Karpas-422 (cell line): ENCODE measurements at regions not wholly inside any gene's neighbourhood (a gene's known extent, or its start where the extent isn't known, plus 50 kb on each side); places are given as distances from the start of the nearest gene placed in this dataset.

Experiments
- DNase-seq: peaks from one replicate; pipeline ENCODE4 v3.0.0-alpha.2; 2015
- H2AFZ ChIP-seq: fragments of 200-600 bp; sonication (generic); 2 replicates; pipeline ENCODE4 v1.6.1; 2014; ENCODE audit warnings: antibody characterized with exemption, low read length, mixed read lengths
- H3K27ac ChIP-seq: fragments of 200-600 bp; sonication (generic); 2 replicates; pipeline ENCODE4 v1.5.1; 2014; ENCODE audit warnings: mild to moderate bottlenecking, low read length, moderate library complexity
- H3K27me3 ChIP-seq: fragments of 200-600 bp; sonication (generic); 2 replicates; pipeline ENCODE4 v1.6.1; 2014; ENCODE audit warnings: low read length, mixed read lengths
- H3K36me3 ChIP-seq: fragments of 200-600 bp; sonication (generic); 2 replicates; pipeline ENCODE4 v1.6.1; 2014; ENCODE audit warnings: low read length, mixed read lengths; ENCODE audit not compliant: insufficient read depth
- H3K4me1 ChIP-seq: fragments of 200-600 bp; sonication (generic); 2 replicates; pipeline ENCODE4 v1.6.1; 2014; ENCODE audit warnings: mild to moderate bottlenecking, low read length, mixed read lengths
- H3K4me2 ChIP-seq: fragments of 200-600 bp; sonication (generic); 2 replicates; pipeline ENCODE4 v1.6.1; 2014; ENCODE audit warnings: low read length, low read depth, mild to moderate bottlenecking; ENCODE audit not compliant: poor library complexity, severe bottlenecking
- H3K4me3 ChIP-seq: fragments of 200-600 bp; sonication (generic); 2 replicates; pipeline ENCODE4 v1.5.1; 2014; ENCODE audit warnings: mild to moderate bottlenecking, antibody characterized with exemption, low read length, mixed read lengths
- H3K79me2 ChIP-seq: fragments of 200-600 bp; sonication (generic); 2 replicates; pipeline ENCODE4 v1.6.1; 2014; ENCODE audit warnings: mild to moderate bottlenecking, low read length, mixed read lengths
- H3K9ac ChIP-seq: fragments of 200-600 bp; sonication (generic); 2 replicates; pipeline ENCODE4 v1.6.0; 2014; ENCODE audit warnings: low read length
- H3K9me2 ChIP-seq: fragments of 200-600 bp; sonication (generic), shearing (Covaris generic); replicated peaks from 2 replicates; pipeline ENCODE4 v1.6.0; 2014; ENCODE audit warnings: mild to moderate bottlenecking, low read length, moderate library complexity; ENCODE audit not compliant: insufficient read depth
- H3K9me3 ChIP-seq: fragments of 300-700, 200-600 bp; sonication (generic); 2 replicates; pipeline ENCODE4 v1.6.1; 2014; ENCODE audit warnings: low read length, mixed read lengths
- H4K20me1 ChIP-seq: fragments of 200-600 bp; sonication (generic); 2 replicates; pipeline ENCODE4 v1.6.1; 2014; ENCODE audit warnings: mild to moderate bottlenecking, antibody characterized with exemption, low read length, low read depth; ENCODE audit not compliant: insufficient read depth

DNA sequence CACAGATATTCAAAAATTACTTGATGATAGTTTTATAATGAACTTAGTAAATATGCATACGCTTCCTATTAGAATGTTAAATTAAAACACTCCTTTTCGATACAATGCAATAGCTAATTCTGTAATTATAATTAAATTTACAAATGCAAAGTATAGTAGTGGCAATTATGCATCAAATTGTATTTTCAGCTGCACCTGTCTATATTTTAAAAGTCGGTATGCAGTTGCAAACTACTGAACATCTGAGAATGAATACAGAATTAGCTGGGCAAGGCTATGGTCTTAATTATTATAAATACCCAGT is 110.4 kb upstream of the ARHGAP42 start:
- Histone ChIP-seq H3K9me3 (no peaks in the 10 kb centered on the region), H3K4me1 (no peaks in the 10 kb centered on the region), H2AFZ (no peak overlapping the region), H3K9ac (no peak overlapping the region), H3K79me2 (no peaks in the 10 kb centered on the region), H4K20me1 (no peaks in the 10 kb centered on the region), H3K27me3 (no peaks in the 10 kb centered on the region), H3K36me3 (no peaks in the 10 kb centered on the region), H3K27ac (no peak overlapping the region), H3K4me2 (no peak overlapping the region), H3K4me3 (no peak overlapping the region), H3K9me2 (no peaks in the 10 kb centered on the region)
- DNase-seq = no peak

GRCh38 chr11:100578831-100579311 is 108.2 kb upstream of the ARHGAP42 start:
- no peaks in the 10 kb centered on the region for H4K20me1 ChIP-seq
- H3K9me2 ChIP-seq = no peaks in the 10 kb centered on the region; the same call in 1 of the 2 replicates
- no peaks in the 10 kb centered on the region for H3K4me1 ChIP-seq
- H3K4me3 ChIP-seq = no peak overlapping the region
- no peaks in the 10 kb centered on the region for H3K27me3 ChIP-seq
- no peak overlapping the region for H3K27ac ChIP-seq
- H2AFZ ChIP-seq = no peak overlapping the region
- no peak overlapping the region for H3K4me2 ChIP-seq
- no peaks in the 10 kb centered on the region for H3K79me2 ChIP-seq
- no peaks in the 10 kb centered on the region for H3K36me3 ChIP-seq
- no peak overlapping the region for H3K9ac ChIP-seq
- DNase-seq = no peak
- no peaks in the 10 kb centered on the region; the same call in 1 of the 2 replicates for H3K9me3 ChIP-seq

DNA sequence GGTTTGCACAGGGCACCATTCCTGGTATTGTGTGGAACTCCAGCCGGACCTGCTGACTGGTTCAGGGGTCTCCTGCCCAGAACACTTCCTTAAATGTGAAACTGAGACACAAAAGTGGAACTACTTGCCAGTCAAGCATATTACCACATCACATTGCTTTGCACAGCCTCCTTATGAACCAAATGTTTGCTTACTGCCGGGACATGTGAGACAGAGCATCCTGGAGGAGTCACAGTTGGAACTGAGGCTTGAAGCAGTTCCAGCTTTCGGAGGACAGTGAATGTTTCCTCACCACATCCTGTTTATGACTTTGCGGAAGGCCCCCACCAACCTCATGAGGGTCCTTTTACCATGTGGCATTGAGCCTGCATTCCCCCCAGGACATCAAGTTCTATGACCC is 105.8 kb upstream of the ARHGAP42 start:
- Histone ChIP-seq H4K20me1 (no peaks in the 10 kb centered on the region), H3K4me1 (no peaks in the 10 kb centered on the region), H3K9me3 (peaks cover 22% of the 10 kb centered on the region), H3K4me3 (no peak overlapping the region), H3K36me3 (no peaks in the 10 kb centered on the region), H3K27ac (no peak overlapping the region), H3K9ac (no peak overlapping the region), H2AFZ (no peak overlapping the region), H3K27me3 (no peaks in the 10 kb centered on the region), H3K4me2 (no peak overlapping the region), H3K79me2 (no peaks in the 10 kb centered on the region), H3K9me2 (no peaks in the 10 kb centered on the region; the same call in 1 of the 2 replicates)
- no peak for DNase-seq

DNA sequence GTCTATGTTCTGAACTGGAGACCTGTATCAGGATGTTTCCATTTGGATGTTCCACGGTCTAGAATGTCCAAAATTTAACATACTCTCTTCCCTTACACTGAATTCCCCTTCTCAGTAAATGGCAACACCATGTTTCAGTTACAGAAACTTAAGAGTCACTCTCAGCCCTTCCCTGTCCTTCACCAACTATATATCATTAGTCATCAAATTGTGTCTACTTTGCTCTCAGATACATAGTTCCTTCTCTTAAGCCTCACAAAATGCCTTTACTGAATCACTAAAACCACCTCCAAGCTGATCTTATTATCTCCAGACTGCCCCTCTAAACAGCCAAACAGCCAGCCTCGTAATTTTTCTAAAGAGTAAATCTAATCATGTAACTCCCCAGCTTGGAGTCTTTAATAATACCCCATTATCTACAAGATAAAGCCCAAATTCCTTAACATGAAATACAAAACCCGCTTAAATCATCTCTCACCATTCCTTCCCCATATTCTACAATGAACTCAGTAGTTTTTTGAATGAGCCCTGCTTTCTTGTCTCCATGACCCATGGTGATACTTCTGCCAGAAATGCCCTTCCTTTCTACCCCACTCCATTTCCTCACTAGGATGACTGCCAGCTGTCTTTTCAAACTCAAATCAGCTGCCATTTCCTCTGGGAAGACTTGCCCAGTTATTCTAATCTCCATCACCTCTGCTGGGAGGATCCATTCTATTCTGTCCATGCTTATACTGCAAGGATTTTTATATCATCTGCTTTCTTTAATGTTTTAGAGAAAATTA is 102.7 kb upstream of the ARHGAP42 start:
- Histone ChIP-seq H3K9me2 (no peaks in the 10 kb centered on the region; the same call in 1 of the 2 replicates), H3K4me1 (no peaks in the 10 kb centered on the region), H4K20me1 (no peaks in the 10 kb centered on the region), H3K9me3 (peaks cover 30% of the 10 kb centered on the region), H3K9ac (no peak overlapping the region), H3K4me3 (no peak overlapping the region), H3K79me2 (no peaks in the 10 kb centered on the region), H3K27me3 (no peaks in the 10 kb centered on the region), H3K4me2 (no peak overlapping the region), H3K27ac (no peak overlapping the region), H3K36me3 (no peaks in the 10 kb centered on the region), H2AFZ (no peak overlapping the region)
- DNase-seq = no peak

- H3K9ac ChIP-seq = no peak overlapping the region
- H3K4me2 ChIP-seq = no peak overlapping the region
- no peaks in the 10 kb centered on the region; the same call in 1 of the 2 replicates for H3K9me2 ChIP-seq
- no peak overlapping the region for H2AFZ ChIP-seq
- no peaks in the 10 kb centered on the region for H4K20me1 ChIP-seq
- H3K9me3 ChIP-seq = peaks cover 30% of the 10 kb centered on the region
- H3K36me3 ChIP-seq = no peaks in the 10 kb centered on the region
- H3K79me2 ChIP-seq = no peaks in the 10 kb centered on the region
- no peak overlapping the region for H3K27ac ChIP-seq
- no peak for DNase-seq
- H3K4me3 ChIP-seq = no peak overlapping the region
- H3K4me1 ChIP-seq = no peaks in the 10 kb centered on the region
- H3K27me3 ChIP-seq = no peaks in the 10 kb centered on the region
Measured at GRCh38 chr11:100585728-100586127, 101.4 kb upstream of the ARHGAP42 start.

DNA sequence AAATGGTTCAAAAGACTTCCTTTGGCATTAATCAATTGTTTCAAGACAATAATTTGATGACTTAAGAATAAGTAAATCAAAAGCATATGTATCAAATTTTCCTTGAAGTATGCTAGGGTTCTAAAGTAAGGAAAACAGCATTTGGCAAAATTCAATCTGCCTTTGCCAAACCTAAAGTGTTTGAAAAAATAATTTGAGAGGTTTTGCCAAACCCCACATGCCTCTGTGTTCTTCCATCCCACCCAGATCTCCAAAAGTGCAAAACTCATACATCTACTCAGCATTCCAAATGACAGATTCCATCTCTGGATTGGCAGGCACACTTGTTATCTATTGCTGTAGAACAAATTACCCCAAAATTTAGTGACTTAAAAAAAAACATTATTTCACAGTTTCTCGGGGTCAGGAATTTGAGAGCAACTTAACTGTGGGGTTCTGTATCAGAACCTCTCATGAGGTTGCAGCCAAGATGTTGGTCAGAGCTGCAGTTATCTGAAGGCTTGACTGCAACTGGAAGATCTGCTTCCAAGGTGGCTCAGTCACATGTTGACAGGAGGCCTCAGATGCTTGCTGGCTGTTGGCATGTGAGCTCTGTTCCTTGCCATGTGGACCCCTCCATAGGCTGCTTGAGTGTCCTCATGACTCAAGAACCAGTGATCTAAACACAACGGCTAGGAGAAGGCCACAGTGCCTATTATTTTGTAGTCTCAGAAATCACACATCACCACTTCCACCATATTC is 100.6 kb upstream of the ARHGAP42 start:
- Histone ChIP-seq H2AFZ (no peak overlapping the region), H3K27ac (no peak overlapping the region), H3K9me3 (peaks cover 30% of the 10 kb centered on the region), H3K4me2 (no peak overlapping the region), H3K9ac (no peak overlapping the region), H3K36me3 (no peaks in the 10 kb centered on the region), H3K4me3 (no peak overlapping the region), H3K27me3 (no peaks in the 10 kb centered on the region), H3K9me2 (no peaks in the 10 kb centered on the region; the same call in 1 of the 2 replicates), H4K20me1 (no peaks in the 10 kb centered on the region), H3K4me1 (no peaks in the 10 kb centered on the region), H3K79me2 (no peaks in the 10 kb centered on the region)
- no peak for DNase-seq

- no peaks in the 10 kb centered on the region for H3K36me3 ChIP-seq
- no peaks in the 10 kb centered on the region for H3K79me2 ChIP-seq
- H3K4me3 ChIP-seq = no peak overlapping the region
- H3K4me1 ChIP-seq = no peaks in the 10 kb centered on the region
- no peaks in the 10 kb centered on the region for H3K9me2 ChIP-seq
- H3K9ac ChIP-seq = no peak overlapping the region
- peaks cover 42% of the 10 kb centered on the region for H3K9me3 ChIP-seq
- no peaks in the 10 kb centered on the region for H3K27me3 ChIP-seq
- H2AFZ ChIP-seq = no peak overlapping the region
- H3K27ac ChIP-seq = no peak overlapping the region
- DNase-seq = no peak
- H4K20me1 ChIP-seq = no peaks in the 10 kb centered on the region
- no peak overlapping the region for H3K4me2 ChIP-seq
Measured at GRCh38 chr11:100592619-100593260, 94.3 kb upstream of the ARHGAP42 start.

DNA sequence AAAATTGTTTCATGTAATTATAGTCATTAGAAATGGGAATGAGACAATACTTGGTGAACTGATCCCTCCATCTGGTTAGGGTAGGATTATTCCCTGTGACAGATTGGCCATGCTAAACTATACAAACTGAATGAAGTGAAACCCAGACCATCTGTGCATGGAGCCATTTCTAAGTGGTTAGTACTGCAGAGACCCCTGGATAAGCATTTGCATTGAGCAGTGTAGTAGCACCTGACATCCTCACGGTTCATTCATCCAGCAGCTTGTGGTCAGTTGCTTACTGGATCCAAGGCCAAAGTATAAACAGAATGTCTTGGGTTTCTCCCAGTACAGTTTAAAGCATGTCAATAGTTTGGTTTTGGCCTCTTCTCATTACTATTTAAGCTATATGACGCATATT is 93.8 kb upstream of the ARHGAP42 start:
- DNase-seq = no peak
- peaks cover 45% of the 10 kb centered on the region for H3K9me3 ChIP-seq
- H2AFZ ChIP-seq = no peak overlapping the region
- H3K4me2 ChIP-seq = no peak overlapping the region
- no peak overlapping the region for H3K27ac ChIP-seq
- H3K9ac ChIP-seq = no peak overlapping the region
- H4K20me1 ChIP-seq = no peaks in the 10 kb centered on the region
- H3K4me1 ChIP-seq = no peaks in the 10 kb centered on the region
- no peak overlapping the region for H3K4me3 ChIP-seq
- H3K36me3 ChIP-seq = no peaks in the 10 kb centered on the region
- H3K27me3 ChIP-seq = no peaks in the 10 kb centered on the region
- H3K79me2 ChIP-seq = no peaks in the 10 kb centered on the region
- no peaks in the 10 kb centered on the region for H3K9me2 ChIP-seq
